ENCODE measurements at regions not wholly inside any gene's neighbourhood (a gene's known extent, or its start where the extent isn't known, plus 50 kb on each side); places are given as distances from the start of the nearest gene placed in this dataset.

DNA sequence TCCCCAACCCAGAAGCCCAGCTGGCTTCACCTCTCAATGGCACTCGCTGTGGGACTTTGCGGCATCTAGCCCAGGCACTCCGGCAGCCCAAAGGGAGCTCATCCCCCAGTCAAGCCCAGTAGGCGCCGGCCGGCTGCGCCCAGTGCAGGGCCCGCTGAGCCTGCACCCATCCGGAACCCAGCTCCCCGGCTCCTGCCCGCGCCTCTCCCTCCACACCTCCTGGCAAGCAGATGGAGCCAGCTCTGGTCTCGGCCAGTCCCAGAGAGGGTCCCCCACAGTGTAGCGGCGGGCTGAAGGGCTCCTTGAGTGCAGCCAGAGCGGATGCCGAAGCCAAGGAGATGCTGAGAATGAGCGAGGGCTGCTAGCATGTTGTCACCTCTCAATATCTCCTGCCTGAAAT lies 116.8 kb upstream of the UGT8 start:
- ATAC-seq (ENCODE audit: low FRiP score), result no peak
- TF ChIP-seq CTCF (IDR thresholded peaks at IDR 0.05), result no peak

GRCh38 chr4:114487101-114487500 lies 111.5 kb upstream of the UGT8 start:
- ATAC-seq (ENCODE audit: low FRiP score) (no peak), DNase-seq (ENCODE audit: low spot score) (no peak)
- no peak for TF ChIP-seq CTCF (IDR thresholded peaks at IDR 0.05)

More for the DNA sequence above, 116.8 kb upstream of the UGT8 start:
- no peak for DNase-seq (ENCODE audit: low spot score)

DNA sequence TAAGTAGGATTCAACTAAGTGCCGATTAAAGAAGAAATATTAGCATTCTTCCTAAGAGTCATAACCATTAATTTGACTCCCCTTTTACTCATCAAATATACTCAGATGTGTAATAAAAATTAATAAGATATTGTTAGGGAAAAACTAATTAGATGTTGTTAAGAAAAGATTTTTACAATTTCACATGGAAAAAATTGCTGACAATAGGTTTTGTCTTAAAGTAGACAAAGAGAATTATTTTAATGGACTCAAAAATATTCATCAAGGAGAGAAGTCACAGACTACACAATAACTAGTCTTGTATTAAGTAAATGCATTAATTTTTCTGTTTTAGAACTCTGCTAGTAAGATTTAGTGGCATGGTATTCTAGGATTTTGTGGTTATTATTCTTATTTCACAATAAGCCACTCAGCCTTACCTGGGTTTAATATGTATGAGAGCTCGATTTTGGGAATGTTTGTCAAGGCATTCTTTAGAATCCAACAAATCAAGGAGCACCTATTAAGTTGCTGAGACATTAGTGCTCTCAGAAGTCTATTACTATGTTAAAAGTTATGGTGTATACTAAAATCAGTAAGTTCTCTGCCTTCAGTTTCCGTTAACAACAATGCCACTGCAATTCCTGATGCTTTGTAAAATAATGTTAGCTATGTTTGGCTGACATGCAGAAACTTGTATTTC lies 110.2 kb upstream of the UGT8 start:
- ATAC-seq (ENCODE audit: low FRiP score) (no peak), DNase-seq (ENCODE audit: low spot score) (no peak)
- no peak for TF ChIP-seq CTCF (IDR thresholded peaks at IDR 0.05)

DNA sequence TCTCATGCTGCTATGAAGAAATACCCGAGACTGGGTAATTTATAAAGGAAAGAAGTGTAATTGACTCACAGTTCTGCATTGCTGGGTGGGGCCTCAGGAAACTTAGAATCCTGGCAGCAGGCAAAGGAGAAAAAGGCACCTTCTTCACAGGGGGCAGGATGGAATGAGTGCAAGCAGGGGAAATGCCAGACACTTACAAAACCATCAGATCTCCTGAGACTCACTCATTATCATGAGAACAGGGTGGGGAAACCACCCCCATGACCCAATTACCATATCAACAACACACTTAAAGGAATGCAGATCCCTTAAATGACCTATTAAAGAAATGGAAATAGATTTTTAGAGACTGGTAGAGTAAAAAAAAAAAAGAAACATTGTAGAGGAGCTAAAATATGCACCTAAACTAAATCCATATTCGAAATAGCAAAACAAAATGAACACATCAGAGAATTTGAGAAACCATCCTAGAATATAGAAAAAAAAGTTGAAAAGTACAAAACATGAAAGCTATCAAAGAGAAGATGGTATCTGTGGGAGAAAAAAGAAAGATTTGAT lies 104.3 kb upstream of the UGT8 start:
- no peak for TF ChIP-seq CTCF (IDR thresholded peaks at IDR 0.05)
- no peak for ATAC-seq (ENCODE audit: low FRiP score)
- DNase-seq (ENCODE audit: low spot score), result no peak

DNA sequence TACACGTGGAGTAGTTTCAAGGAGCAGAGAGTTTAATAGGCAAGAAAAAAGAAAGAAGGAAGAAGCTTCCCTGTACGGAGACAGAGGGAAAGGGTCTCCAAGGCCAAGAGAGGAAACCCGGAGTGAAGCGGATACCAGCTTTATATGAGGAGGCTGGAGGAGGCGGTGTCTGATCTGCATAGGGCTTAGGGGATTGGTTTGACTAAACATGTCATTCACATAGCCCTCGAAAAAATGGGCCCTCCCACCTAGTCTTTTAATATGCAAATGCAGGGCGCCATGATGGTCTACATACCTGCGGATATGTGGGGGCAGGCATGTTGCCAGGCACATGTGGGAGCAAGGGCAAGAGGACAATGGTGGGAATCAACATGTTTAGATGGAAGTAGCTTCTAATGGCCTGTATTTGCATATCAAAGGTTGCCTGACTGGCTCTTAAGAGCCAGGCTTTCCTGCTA lies 103.1 kb upstream of the UGT8 start:
- ATAC-seq (ENCODE audit: low FRiP score) (no peak), DNase-seq (ENCODE audit: low spot score) (no peak)
- TF ChIP-seq CTCF (IDR thresholded peaks at IDR 0.05), result no peak

DNA sequence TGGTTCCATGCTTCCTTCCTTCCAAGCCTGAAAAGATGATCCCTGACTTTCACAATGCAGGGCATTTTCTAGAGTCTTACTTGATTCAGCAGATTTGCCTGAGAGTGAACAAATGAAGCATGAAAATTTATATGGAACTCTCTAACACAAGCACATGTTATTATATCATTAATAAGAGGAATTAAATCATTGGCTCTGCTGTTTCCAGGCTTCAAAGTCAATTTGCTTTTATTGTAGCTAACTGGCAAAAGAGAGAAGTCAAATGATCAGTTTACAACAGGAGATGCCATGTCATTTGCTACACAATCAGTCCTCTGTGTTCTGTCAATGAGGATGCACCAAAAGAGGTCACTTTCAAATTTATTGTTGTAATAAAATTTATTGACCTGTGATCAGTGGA lies 101.5 kb upstream of the UGT8 start:
- ATAC-seq (ENCODE audit: low FRiP score) (no peak), DNase-seq (ENCODE audit: low spot score) (no peak)
- no peak for TF ChIP-seq CTCF (IDR thresholded peaks at IDR 0.05)

DNA sequence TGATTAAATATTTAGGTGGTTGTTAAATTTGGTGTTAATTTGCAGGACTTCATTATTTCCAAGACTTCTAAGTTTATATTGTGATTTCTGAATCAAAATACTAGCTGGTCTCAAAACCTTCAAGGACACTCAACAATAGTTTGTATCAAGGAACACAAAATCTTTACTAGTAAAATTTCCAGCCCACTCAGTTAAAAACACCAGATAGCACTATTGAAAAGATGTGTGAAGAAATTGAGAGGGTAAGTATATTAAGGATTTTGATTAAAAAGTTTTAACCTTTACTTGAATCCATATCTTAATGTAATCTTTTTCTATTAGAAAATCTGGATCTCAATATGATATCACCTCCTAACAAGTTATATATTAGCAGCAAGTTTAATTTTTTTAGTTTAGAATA lies 89.3 kb upstream of the UGT8 start:
- ATAC-seq (ENCODE audit: low FRiP score) (no peak), DNase-seq (ENCODE audit: low spot score) (no peak)
- TF ChIP-seq CTCF (IDR thresholded peaks at IDR 0.05), result no peak

Data from omental fat pad (tissue), 3 donors.